Sigmoid colon (tissue), 6 donors: ENCODE measurements at regions not wholly inside any gene's neighbourhood (a gene's known extent, or its start where the extent isn't known, plus 50 kb on each side); places are given as distances from the start of the nearest gene placed in this dataset.
A peak's percentile ranks its signal among the peaks of the same experiment; 100 is the strongest.

Experiments
- DNase-seq: peaks from one replicate; pipeline ENCODE4 v3.0.0-alpha.2; 2019
- H3K27ac ChIP-seq, 4 donors: fragments of 200-600 bp; sonication (generic); one replicate each; pipeline ENCODE4 v1.5.1; 2016 to 2019; ENCODE audit warnings: mild to moderate bottlenecking in 1 of 4
- H3K27me3 ChIP-seq, 3 donors: fragments of 200-600 bp; sonication (generic); one replicate each; pipeline ENCODE4 v1.5.1; 2019; ENCODE audit warnings: mild to moderate bottlenecking in 1 of 3
- H3K36me3 ChIP-seq, 4 donors: fragments of 200-600 bp; sonication (generic); one replicate each; pipeline ENCODE4 v1.5.1; 2016 to 2019
- H3K4me1 ChIP-seq, 4 donors: fragments of 200-600 bp; sonication (generic); one replicate each; pipeline ENCODE4 v1.5.1; 2017 to 2019
- H3K4me3 ChIP-seq, 4 donors: fragments of 200-600 bp; sonication (generic); one replicate each; pipeline ENCODE4 v1.5.1; 2017 to 2019; ENCODE audit warnings: mild to moderate bottlenecking in 2 of 4, moderate library complexity in 1 of 4
- H3K9me3 ChIP-seq, 4 donors: fragments of 200-600 bp in 3 of 4; sonication (generic) in 3 of 4; one replicate each; pipeline versions ENCODE4 v1.5.1 to v1.6.1; 2013 to 2019
- CTCF ChIP-seq, 4 experiments: fragments of 450-650 bp in 3 of 4; fragments of 200-600 bp in 1 of 4; IDR thresholded peaks; one replicate each; pipeline ENCODE4 v1.5.1; 2016 to 2019; ENCODE audit warnings: antibody characterized with exemption in 4 of 4, mild to moderate bottlenecking in 3 of 4, moderate library complexity in 2 of 4
- EP300 ChIP-seq, 4 donors: sonication (generic); formaldehyde crosslinking; IDR thresholded peaks; one replicate each; pipeline ENCODE4 v1.6.1; 2017; ENCODE audit warnings: antibody characterized with exemption in 4 of 4
- POLR2A ChIP-seq, 2 donors: fragments of 450-650 bp; IDR thresholded peaks; one replicate each; pipeline ENCODE4 v1.6.1; 2016; ENCODE audit warnings: antibody characterized with exemption in 2 of 2, mild to moderate bottlenecking in 2 of 2, moderate library complexity in 2 of 2
- POLR2AphosphoS5 ChIP-seq, 4 donors: sonication (generic); formaldehyde crosslinking; IDR thresholded peaks; one replicate each; pipeline ENCODE4 v1.6.1; 2017; ENCODE audit warnings: antibody characterized with exemption in 4 of 4
- WGBS, 2 donors: extraction: QIAGEN DNeasy Blood & Tissue Kit; methylation state at CpG; one replicate each; pipeline ENCODE4 v1.1.7; 2013; 5-methylcytosine and 5-hydroxymethylcytosine counted together
- intact Hi-C: fragments of 100-400 bp; cut with DNase I; formaldehyde crosslinking; loops from one replicate; pipeline ENCODE4 v1.15.1; 2023
- donor health status: healthy with polysubstance abuse.
- donor health status: healthy.

- no peak for TF ChIP-seq CTCF (IDR thresholded peaks at IDR 0.05)
- no peak for TF ChIP-seq POLR2A (IDR thresholded peaks at IDR 0.05)
- TF ChIP-seq EP300 (IDR thresholded peaks at IDR 0.05), result no peak
- TF ChIP-seq POLR2AphosphoS5 (IDR thresholded peaks at IDR 0.05), result no peak
- intact Hi-C loops, result no loop called here
- no peaks in the 10 kb centered on the region for H3K9me3 ChIP-seq
- H3K4me3 ChIP-seq, result no peak overlapping the region
- H3K4me1 ChIP-seq, result no peaks in the 10 kb centered on the region
- WGBS, 2 donors, result 70 to 80% methylated on average over 1 of the region's 1 CpG
- no peaks in the 10 kb centered on the region for H3K27me3 ChIP-seq
- no peaks in the 10 kb centered on the region for H3K36me3 ChIP-seq
- no peak overlapping the region for H3K27ac ChIP-seq
- no peak for DNase-seq
Observed at GRCh38 chr4:94112644-94113043, 95.0 kb upstream of the SMARCAD1 start.

- H3K9me3 ChIP-seq, result no peaks in the 10 kb centered on the region
- intact Hi-C loops, result no loop called here
- no peaks in the 10 kb centered on the region for H3K4me1 ChIP-seq
- DNase-seq, result no peak
- 81 to 91% methylated on average over 2 of the region's 2 CpGs for WGBS, 2 donors
- no peaks in the 10 kb centered on the region for H3K36me3 ChIP-seq
- TF ChIP-seq POLR2AphosphoS5 (IDR thresholded peaks at IDR 0.05) (no peak), CTCF (IDR thresholded peaks at IDR 0.05) (no peak), EP300 (IDR thresholded peaks at IDR 0.05) (no peak), POLR2A (IDR thresholded peaks at IDR 0.05) (no peak)
- H3K27ac ChIP-seq, result no peak overlapping the region
- no peaks in the 10 kb centered on the region for H3K27me3 ChIP-seq
- H3K4me3 ChIP-seq, result no peak overlapping the region
Observed at GRCh38 chr4:94115687-94116086, 92.0 kb upstream of the SMARCAD1 start.

- no peak for DNase-seq
- Histone ChIP-seq H3K9me3 (no peaks in the 10 kb centered on the region), H3K4me3 (no peak overlapping the region), H3K27me3 (no peaks in the 10 kb centered on the region), H3K4me1 (no peaks in the 10 kb centered on the region), H3K27ac (no peak overlapping the region), H3K36me3 (no peaks in the 10 kb centered on the region)
- intact Hi-C loops, result no loop called here
- TF ChIP-seq CTCF (IDR thresholded peaks at IDR 0.05) (no peak), POLR2AphosphoS5 (IDR thresholded peaks at IDR 0.05) (no peak), POLR2A (IDR thresholded peaks at IDR 0.05) (no peak), EP300 (IDR thresholded peaks at IDR 0.05) (no peak)
- 85 to 91% methylated on average over 2 of the region's 2 CpGs for WGBS, 2 donors
Observed at GRCh38 chr4:94116842-94117241, 90.8 kb upstream of the SMARCAD1 start.

GRCh38 chr4:94126669-94127068 is 81.0 kb upstream of the SMARCAD1 start:
- WGBS, 2 donors, result 26 to 54% methylated on average over 4 of the region's 4 CpGs
- no peaks in the 10 kb centered on the region for H3K9me3 ChIP-seq
- intact Hi-C loops, result loop anchor here (5.0 kb wide), 1 partner anchor 334 kb away; no protein-coding TSS in a partner anchor
- no peaks in the 10 kb centered on the region for H3K4me1 ChIP-seq
- no peak for DNase-seq
- H3K4me3 ChIP-seq, result no peak overlapping the region
- no peak overlapping the region for H3K27ac ChIP-seq
- H3K27me3 ChIP-seq, result no peaks in the 10 kb centered on the region
- no peaks in the 10 kb centered on the region for H3K36me3 ChIP-seq
- TF ChIP-seq POLR2A (IDR thresholded peaks at IDR 0.05) (no peak), EP300 (IDR thresholded peaks at IDR 0.05) (no peak), POLR2AphosphoS5 (IDR thresholded peaks at IDR 0.05) (no peak), CTCF (IDR thresholded peaks at IDR 0.05) (no peak)

DNA sequence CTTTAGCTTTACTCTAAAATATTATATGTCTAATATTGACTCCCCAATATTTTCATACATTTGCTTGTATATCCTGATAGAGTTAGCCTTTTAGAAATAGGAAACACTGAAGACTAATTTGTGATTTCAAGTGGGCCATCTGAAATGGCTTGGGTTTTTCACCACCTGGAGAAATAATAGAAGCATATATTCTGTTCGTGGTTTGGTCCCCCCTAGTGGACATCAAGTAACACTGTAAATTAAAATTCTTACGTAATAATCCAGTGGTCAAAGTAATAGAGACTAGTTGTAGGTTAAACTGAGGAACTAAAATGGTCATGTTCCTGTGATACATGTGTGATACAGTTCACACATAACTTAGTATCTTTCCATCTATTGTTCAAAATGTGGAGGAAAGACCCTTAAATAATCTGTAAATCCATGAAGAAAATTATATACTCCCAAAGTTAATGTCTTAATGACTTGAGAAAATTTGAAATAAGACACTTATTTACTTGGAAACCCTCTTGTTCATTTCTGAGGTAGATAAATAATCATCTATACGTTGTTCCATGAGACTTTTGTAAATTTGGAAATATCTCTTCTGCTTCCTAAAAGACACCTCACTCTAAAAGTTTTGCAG is 79.8 kb upstream of the SMARCAD1 start:
- intact Hi-C loops, result loop anchor here (5.0 kb wide), 1 partner anchor 336 kb away; no protein-coding TSS in a partner anchor

More for the DNA sequence above, 79.8 kb upstream of the SMARCAD1 start:
- 12 to 22% methylated on average over 3 of the region's 3 CpGs for WGBS, 2 donors
- Histone ChIP-seq H3K27me3 (peaks cover 0 to 3% (median 0%) of the 10 kb centered on the region in 3 donors), H3K27ac (no peak overlapping the region), H3K36me3 (no peaks in the 10 kb centered on the region), H3K9me3 (no peaks in the 10 kb centered on the region), H3K4me3 (no peak overlapping the region), H3K4me1 (no peaks in the 10 kb centered on the region)
- DNase-seq, result no peak
- TF ChIP-seq POLR2AphosphoS5 (IDR thresholded peaks at IDR 0.05) (no peak), POLR2A (IDR thresholded peaks at IDR 0.05) (no peak), CTCF (IDR thresholded peaks at IDR 0.05) (peak in 3 of 4 experiments; percentile 25 to 43 (median 35))
